HG03066 (cell line): ENCODE measurements at regions not wholly inside any gene's neighbourhood (a gene's known extent, or its start where the extent isn't known, plus 50 kb on each side); places are given as distances from the start of the nearest gene placed in this dataset.

ENCODE experiments used
- ATAC-seq: cut with Tn5 transposase; IDR thresholded peaks from one replicate; pipeline ENCODE4 v1.9.1; 2021; ENCODE audit warnings: low read depth; ENCODE audit not compliant: unreplicated experiment

DNA sequence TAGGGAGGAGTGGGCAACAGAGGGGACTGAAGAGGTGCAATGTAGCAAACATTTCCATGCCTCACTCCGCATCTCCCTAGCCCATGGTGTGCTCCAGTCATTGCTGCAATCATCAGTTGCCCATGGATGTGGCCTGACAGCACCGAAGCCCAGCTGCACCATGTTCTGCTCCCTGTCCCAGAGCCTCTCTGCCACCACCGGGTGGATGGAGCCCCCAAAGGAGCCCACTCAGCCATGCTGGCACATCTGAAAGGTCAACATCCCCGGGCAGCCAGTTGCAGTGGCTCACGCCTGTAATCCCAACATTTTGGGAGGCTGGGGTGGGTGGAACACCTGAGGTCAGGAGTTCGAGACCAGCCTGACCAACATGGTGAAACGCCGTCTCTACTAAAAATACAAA is 336.4 kb upstream of the ZMIZ1 start:
- no peak for ATAC-seq

DNA sequence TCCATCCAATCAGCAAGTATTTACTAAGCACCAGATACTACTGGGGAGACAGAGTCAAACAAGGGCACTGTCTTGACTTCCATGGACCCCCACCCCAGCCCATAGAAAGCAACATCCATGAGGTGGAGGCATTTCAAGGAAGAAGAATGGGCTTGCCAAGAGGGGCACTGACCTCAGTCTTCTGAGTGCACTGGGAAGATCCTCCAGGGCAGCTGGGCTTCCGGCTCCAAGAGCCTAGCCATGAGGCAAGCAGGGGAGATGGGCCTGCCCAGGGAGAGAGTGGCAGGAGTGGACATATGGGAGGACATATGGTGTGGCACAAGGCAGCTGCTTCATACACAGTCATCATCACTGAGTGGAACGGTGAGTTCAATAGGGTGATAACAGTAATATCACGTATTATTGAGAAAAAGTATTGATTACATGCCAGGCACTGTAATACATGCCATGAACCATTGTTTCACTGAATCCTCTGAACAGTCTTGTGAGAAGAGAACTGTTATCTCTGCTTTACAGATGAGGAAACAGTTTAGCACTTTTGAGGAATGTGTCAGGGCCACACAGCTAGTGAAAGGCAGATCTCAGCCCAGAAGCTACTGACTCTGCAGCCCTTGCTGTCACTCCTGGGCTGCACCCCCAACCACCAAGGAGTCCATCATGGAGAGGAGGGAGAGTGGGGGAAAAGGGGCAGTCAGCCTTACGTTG is 331.7 kb upstream of the ZMIZ1 start:
- ATAC-seq: no peak

- ATAC-seq: no peak
These were observed 330.6 kb upstream of the ZMIZ1 start for GRCh38 chr10:78737883-78738856.

DNA sequence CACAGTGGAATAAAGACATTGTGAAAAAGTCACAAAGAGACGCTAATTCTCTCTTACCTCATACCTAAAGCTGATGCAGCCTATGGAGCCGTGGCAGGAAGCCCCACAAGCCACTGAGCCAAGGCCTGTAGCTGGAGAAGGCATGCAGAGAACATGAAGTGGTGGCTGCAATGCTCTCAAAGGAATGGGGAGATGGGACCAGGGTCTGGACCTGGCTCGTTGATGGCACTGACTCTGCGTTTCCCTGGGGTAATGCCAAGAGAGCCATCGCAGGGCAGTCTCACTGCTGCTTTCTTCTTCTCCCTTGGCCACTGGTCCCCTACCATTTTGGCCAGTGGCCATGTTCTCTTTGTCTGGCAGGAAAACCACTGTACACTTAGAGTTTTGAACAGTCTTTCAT is 329.9 kb upstream of the ZMIZ1 start:
- no peak for ATAC-seq

DNA sequence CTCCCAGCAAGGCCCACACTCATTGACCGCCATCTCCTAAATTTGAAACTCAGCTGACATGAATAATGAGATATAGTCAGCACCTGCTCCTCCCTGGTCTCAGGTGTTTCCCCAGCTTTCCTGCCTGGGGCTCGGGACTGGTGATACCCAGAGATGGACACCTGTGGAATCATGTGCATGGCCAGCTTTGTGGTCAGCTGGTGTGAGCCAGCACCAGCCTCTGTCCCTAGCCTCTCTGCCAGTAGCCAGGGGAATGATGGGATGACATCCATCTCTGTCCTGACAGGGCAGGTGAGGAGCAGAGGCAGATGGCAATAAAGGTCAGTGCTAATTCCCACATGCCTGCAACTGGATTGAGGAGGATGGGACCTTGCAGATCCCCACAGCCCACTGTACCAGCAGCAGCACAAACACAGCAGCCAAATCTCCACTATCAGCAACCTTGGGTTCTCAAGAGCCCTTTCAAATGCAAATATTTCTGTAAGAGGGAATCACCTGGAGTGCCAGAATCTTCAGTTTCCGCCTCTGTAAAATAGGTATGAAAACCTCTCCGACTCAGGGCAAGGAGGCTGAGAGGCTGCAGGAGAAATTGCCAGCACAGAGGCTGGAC is 329.2 kb upstream of the ZMIZ1 start:
- ATAC-seq: no peak

DNA sequence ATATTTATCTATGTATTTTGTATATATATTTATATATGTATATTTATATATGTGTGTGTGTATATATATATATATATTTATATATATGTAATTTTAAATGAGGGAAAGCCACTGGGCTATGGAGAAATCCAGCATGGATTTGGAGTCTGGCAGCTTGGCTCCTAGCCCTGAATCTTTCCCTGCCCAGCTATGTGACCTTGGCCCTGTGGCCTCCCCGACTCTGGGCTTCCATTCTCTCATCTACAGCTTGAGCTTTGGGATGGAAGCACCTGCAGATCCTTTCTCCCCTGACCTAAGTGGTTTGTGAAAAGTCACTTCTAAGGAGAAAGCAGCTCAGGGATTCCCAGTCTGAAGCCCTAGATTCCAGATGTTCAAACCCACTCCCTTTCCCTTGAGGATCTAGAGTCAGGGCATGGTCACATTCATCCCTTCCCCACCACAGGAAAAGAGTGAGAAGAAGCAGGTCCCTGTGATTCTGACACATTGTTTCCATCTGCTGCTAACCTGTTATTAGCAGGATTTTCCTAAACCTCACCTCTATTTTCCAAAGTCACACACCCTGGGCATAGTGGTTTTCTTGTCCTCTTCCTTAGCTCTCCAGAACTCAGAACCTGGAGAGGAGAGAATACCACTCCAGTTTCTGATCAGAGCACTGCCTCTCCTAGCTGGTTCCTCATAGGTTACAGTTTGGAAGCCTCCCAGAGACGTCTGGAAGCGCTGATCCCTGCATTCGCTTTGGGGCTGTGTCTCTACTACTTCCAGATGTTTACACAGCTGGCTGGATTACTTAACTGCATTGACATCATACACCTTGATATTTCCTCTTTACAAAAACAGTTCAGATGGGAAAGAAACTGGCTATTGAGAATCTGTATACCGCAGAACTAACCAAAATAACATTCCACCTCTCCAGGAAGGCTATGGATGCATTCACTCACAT is 327.5 kb upstream of the ZMIZ1 start:
- ATAC-seq: no peak

GRCh38 chr10:78742406-78742729 is 326.4 kb upstream of the ZMIZ1 start:
- no peak for ATAC-seq

DNA sequence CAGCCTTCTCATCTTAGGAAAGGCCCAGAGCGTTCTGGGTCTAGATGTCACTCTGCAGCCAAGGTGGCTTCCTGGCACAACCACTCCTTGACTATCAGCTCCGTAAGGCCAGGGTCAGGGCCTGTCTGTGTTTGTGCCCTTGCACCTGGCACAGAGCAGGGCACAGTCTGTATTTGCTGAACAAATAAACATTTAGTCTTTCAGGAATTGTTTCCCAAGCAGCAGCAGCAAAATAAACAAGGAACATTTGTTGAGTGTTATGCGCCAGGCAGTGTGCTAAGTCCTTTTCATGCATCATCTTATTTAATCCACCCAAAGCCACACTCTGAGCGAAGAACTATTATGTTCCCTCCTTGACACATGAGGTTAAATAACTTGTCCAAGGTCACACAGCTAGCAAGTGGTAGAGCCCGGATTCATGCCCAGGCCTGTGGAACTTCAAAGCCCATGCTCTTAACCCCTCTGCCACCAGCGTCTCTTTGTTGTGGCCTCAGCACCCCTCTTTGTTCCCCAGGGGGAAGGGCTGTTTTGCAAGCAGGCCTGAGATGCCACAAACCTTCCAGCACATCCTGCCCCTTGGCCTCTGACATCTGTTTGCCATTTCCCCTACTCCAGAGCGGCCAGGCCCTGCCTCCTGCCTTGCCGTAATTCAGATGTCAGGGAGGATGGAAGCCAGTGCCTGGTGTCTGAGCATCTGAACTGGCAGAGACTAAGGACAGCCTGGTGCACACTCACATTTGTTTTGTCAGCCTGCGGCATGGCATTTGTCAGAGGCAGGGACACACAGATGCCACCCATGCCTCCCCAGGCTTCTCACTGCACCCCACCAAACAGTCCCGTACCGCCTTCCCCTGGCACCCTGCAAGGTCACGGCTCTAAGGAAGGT is 325.8 kb upstream of the ZMIZ1 start:
- ATAC-seq: no peak

- ATAC-seq: no peak
These were observed 324.7 kb upstream of the ZMIZ1 start for GRCh38 chr10:78744056-78744455.

- no peak for ATAC-seq
These were observed 324.2 kb upstream of the ZMIZ1 start for GRCh38 chr10:78744491-78745090.

DNA sequence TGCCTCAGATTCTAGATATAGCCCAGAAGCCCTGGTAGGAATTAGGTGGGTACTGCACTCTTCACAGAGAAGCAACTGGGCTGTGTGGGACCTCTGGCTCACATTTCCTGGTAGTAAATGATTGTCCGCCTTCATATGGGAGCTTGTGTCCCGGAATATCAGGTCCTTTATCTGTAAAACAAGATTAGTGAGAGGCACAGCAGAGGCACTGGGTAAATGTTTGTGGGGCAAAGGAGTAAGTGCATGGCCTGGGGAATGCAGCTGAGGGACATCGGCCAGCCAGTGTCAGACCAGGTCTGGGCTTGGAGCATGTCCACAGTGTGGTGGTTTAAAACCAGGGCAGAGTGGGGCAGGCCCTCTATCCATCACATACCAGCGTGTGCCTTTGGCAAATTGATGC is 323.3 kb upstream of the ZMIZ1 start:
- no peak for ATAC-seq

DNA sequence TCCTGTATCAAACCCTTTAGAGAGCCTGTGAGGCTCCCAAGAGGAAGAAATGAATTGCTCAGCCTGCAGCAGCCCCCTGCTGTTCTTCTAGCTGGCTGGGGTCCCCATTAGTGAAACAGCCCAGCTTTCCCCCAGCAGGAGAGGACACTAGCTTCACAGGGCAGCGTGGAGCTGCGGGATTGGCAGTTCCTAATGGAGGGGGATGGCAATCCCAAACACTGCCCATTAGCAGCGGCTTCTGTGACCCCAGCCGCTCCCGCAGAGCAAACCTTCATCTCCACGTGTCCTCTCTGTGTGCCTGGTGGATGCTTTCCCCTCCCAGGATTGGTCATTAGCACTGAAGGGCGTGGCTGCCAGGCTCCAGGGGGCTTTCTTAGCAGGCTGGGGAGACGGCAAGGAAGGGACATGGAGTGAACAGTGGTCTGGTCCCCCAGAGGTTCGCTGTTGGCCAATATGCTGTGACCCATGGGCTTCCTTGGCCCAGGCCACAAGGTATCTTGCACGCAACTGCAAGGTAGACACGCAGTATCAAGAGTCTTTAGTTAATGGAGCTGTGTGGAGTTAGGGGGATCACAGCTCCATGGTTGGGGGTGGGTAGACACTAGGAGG is 322.5 kb upstream of the ZMIZ1 start:
- no peak for ATAC-seq

GRCh38 chr10:78747401-78748234 is 321.1 kb upstream of the ZMIZ1 start:
- ATAC-seq: no peak

- ATAC-seq: no peak
These were observed 320.6 kb upstream of the ZMIZ1 start for GRCh38 chr10:78748235-78748533.

DNA sequence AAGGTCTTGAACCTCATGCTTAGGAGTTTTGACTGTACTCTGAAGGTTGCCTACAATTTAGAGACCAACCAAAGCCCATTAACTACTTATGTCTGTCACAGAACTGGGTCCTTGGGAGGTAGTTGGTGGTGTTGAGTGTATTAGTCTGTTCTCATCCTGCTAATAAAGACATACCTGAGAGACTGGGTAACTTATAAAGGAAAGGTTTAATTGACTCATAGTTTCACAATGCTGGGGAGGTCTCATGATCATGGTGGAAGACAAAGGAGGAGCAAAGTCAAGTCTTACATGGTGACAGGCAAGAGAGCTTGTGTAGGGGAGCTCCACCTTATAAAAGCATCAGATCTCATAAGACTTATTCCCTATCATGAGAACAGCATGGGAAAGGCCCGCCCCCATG is 319.6 kb upstream of the ZMIZ1 start:
- no peak for ATAC-seq

- no peak for ATAC-seq
These were observed 318.9 kb upstream of the ZMIZ1 start for GRCh38 chr10:78749898-78750297.

GRCh38 chr10:78750418-78750817 is 318.3 kb upstream of the ZMIZ1 start:
- no peak for ATAC-seq

DNA sequence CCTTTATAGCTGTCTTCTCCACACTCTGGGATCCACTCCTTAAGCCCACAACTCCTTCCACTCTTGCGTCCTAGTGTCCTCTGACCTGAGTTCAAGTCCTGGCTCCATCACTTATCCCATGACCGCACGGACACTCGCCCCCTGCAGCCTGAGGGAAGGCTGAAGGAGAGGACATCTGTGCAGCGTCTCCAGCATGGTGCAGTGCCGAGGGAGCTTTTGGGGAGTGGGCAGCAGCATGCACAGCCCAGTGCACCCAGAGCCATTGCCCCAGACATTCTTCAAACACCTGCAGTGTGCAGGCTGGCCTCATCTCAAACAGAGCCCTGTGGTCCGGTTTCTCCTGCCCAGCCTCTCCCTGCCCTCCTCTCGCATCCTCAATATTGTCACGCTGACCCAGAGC is 317.1 kb upstream of the ZMIZ1 start:
- ATAC-seq: no peak
